Fibroblast of mammary gland (primary cell): ENCODE measurements at regions not wholly inside any gene's neighbourhood (a gene's known extent, or its start where the extent isn't known, plus 50 kb on each side); places are given as distances from the start of the nearest gene placed in this dataset.

Source experiments
- DNase-seq: peaks from one replicate; pipeline ENCODE4 v3.0.0-alpha.2; 2010; ENCODE audit warnings: low read depth
- H3K4me3 ChIP-seq: 2 replicates; pipeline ENCODE4 v1.5.1; 2011; ENCODE audit warnings: low read depth, mild to moderate bottlenecking, low read length, moderate library complexity; ENCODE audit not compliant: control insufficient read depth
- CTCF ChIP-seq: conservative IDR thresholded peaks from 2 replicates; pipeline ENCODE4 v1.5.1; 2011; ENCODE audit warnings: low read depth, low read length, inconsistent platforms; ENCODE audit not compliant: control insufficient read depth, insufficient read depth

GRCh38 chr1:38297246-38297645, 250.7 kb upstream of the POU3F1 start:
- no peak overlapping the region for H3K4me3 ChIP-seq
- DNase-seq = no peak
- no peak for TF ChIP-seq CTCF

- H3K4me3 ChIP-seq = no peak overlapping the region
- no peak for DNase-seq
- TF ChIP-seq CTCF = no peak
Measured at GRCh38 chr1:38296047-38296446, 249.5 kb upstream of the POU3F1 start.

- no peak overlapping the region for H3K4me3 ChIP-seq
- TF ChIP-seq CTCF = no peak
- no peak for DNase-seq
Measured at GRCh38 chr1:38293567-38293966, 247.0 kb upstream of the POU3F1 start.

GRCh38 chr1:38292969-38293368, 246.4 kb upstream of the POU3F1 start:
- DNase-seq = no peak
- no peak overlapping the region for H3K4me3 ChIP-seq
- no peak for TF ChIP-seq CTCF

GRCh38 chr1:38291906-38292521, 245.4 kb upstream of the POU3F1 start:
- no peak for TF ChIP-seq CTCF
- no peak for DNase-seq
- H3K4me3 ChIP-seq = no peak overlapping the region

GRCh38 chr1:38291336-38291735, 244.7 kb upstream of the POU3F1 start:
- no peak for TF ChIP-seq CTCF
- DNase-seq = no peak
- no peak overlapping the region for H3K4me3 ChIP-seq

GRCh38 chr1:38289034-38289433, 242.4 kb upstream of the POU3F1 start:
- H3K4me3 ChIP-seq = no peak overlapping the region
- no peak for DNase-seq
- TF ChIP-seq CTCF = no peak
